AG04450 (cell line): ENCODE measurements at regions not wholly inside any gene's neighbourhood (a gene's known extent, or its start where the extent isn't known, plus 50 kb on each side); places are given as distances from the start of the nearest gene placed in this dataset.

Experiments
- CTCF ChIA-PET: fragments of 300-600, 350-600 bp; formaldehyde crosslinking; extraction: SDS; loops from one replicate; lab custom pipeline; 2022; ENCODE audit warnings: antibody characterized with exemption, inconsistent platforms; lab: Charles Lee
- POLR2A ChIA-PET: fragments of 350-600 bp; formaldehyde crosslinking; extraction: SDS; loops from one replicate; lab custom pipeline; 2021; ENCODE audit warnings: antibody characterized with exemption, inconsistent platforms; lab: Yijun Ruan, JAX
- DNase-seq: peaks from one replicate; pipeline ENCODE4 v3.0.0-alpha.2; 2011; ENCODE audit warnings: low read depth, low spot score
- H3K27ac ChIP-seq: one replicate; pipeline ENCODE4 v1.5.1; 2012; ENCODE audit warnings: low read depth, low read length, control low read depth
- H3K27me3 ChIP-seq: one replicate; pipeline ENCODE4 v1.6.0; 2012; ENCODE audit warnings: low read length; ENCODE audit not compliant: control insufficient read depth, insufficient read depth
- H3K4me3 ChIP-seq: 2 replicates; pipeline ENCODE4 v1.5.1; 2011; ENCODE audit warnings: mild to moderate bottlenecking, low read depth, low read length, control low read depth
- H3K9me3 ChIP-seq: 2 replicates; pipeline ENCODE4 v1.5.1; 2012; ENCODE audit warnings: low read length; ENCODE audit not compliant: control insufficient read depth, insufficient read depth
- TF ChIP-seq, protein P1 (sequence below): IDR thresholded peaks from 2 replicates; pipeline ENCODE4 v1.5.1; 2011; ENCODE audit warnings: low read depth, low read length, control low read depth, inconsistent platforms

DNA sequence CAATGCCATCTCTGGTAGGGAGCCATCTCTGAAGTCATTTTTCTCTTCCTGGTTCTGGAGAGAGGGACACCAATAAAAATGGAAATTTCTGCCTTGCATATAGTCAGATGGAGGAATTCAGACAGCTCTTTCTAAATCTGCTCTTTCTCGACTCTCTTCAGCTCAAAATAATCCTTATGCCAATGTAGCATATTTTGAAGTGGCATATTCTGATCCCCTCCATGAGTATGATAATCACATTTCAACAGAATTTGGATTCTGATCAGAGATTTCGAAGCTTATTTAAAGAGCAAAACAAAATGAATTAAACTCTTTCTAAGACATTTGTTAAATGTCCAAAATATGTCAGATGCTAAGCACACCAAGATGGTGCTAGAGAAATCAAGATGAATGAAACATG is 267.1 kb upstream of the BTBD3 start:
- H3K27me3 ChIP-seq = no peaks in the 10 kb centered on the region
- H3K27ac ChIP-seq = no peak overlapping the region
- H3K4me3 ChIP-seq = no peak overlapping the region
- ChIA-PET POLR2A (no interaction called here), CTCF (no interaction called here)
- TF ChIP-seq, protein P1, sequence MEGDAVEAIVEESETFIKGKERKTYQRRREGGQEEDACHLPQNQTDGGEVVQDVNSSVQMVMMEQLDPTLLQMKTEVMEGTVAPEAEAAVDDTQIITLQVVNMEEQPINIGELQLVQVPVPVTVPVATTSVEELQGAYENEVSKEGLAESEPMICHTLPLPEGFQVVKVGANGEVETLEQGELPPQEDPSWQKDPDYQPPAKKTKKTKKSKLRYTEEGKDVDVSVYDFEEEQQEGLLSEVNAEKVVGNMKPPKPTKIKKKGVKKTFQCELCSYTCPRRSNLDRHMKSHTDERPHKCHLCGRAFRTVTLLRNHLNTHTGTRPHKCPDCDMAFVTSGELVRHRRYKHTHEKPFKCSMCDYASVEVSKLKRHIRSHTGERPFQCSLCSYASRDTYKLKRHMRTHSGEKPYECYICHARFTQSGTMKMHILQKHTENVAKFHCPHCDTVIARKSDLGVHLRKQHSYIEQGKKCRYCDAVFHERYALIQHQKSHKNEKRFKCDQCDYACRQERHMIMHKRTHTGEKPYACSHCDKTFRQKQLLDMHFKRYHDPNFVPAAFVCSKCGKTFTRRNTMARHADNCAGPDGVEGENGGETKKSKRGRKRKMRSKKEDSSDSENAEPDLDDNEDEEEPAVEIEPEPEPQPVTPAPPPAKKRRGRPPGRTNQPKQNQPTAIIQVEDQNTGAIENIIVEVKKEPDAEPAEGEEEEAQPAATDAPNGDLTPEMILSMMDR = no peak
- peaks cover 11% of the 10 kb centered on the region for H3K9me3 ChIP-seq
- no peak for DNase-seq

DNA sequence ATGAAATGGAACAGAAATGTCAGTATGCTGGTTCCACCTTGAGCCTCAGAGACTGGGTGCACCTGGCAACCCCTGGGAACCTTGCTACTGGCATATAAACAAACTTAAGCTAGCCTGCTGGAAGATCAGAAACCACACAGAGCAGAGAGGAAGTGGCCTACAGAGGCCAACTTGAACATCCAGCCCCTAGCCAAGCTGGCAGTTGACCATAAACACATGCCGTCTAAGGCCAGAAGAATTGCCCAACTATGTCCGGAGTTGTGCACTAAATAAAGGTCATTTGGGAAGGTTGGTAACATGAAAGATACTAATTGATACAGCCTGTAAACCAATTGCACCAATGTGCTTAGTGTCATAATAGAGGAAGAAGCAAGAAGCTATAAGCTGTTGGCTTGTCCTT is 266.6 kb upstream of the BTBD3 start:
- ChIA-PET POLR2A (no interaction called here), CTCF (no interaction called here)
- Histone ChIP-seq H3K27ac (no peak overlapping the region), H3K9me3 (peaks cover 11% of the 10 kb centered on the region), H3K4me3 (no peak overlapping the region), H3K27me3 (no peaks in the 10 kb centered on the region)
- TF ChIP-seq, protein P1 = no peak
- DNase-seq = no peak

DNA sequence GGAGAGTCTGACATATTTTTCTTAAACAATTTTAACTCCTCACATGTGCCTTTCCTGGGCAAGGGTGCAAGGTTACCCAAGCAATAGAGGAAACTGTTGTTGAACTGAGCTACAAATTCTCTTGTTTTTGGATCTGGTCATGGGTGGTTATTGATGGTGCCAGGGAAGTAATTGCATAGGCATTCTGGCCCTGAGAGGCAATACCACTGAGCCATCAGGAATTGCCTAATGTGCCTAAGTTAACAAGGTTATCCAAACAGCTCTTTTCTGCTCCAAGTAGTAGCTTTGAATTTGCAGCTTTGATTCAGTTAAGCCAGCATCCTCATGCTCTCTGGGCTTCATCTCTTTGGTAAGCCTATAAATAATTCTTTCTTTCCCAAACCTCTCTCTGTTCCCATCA is 266.0 kb upstream of the BTBD3 start:
- Histone ChIP-seq H3K4me3 (no peak overlapping the region), H3K9me3 (peaks cover 6% of the 10 kb centered on the region), H3K27ac (no peak overlapping the region), H3K27me3 (no peaks in the 10 kb centered on the region)
- TF ChIP-seq, protein P1 = no peak
- CTCF ChIA-PET = no interaction called here
- no peak for DNase-seq
- POLR2A ChIA-PET = no interaction called here

DNA sequence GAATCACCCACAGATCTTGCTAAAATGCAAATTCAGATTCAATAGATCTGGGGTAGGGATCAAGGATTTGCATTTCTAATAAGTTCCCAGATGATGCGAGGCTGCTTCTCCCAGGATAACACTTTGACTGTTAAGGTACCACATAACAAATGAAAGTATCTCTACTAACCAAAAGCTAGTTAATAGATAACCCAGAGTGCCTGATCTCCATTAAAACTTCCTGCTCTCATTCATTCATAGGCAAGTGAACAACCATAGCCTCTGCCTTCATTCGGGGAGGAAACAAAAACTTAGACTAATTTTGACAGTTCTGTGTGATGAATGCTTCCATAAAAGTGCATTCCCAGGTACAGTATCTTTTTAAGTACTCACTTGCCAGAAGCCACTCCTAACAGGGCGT is 265.6 kb upstream of the BTBD3 start:
- H3K27ac ChIP-seq = no peak overlapping the region
- TF ChIP-seq, protein P1 = no peak
- peaks cover under 1% of the 10 kb centered on the region; the same call in 1 of the 2 replicates for H3K9me3 ChIP-seq
- no peak for DNase-seq
- CTCF ChIA-PET = no interaction called here
- POLR2A ChIA-PET = no interaction called here
- H3K4me3 ChIP-seq = no peak overlapping the region
- no peaks in the 10 kb centered on the region for H3K27me3 ChIP-seq

DNA sequence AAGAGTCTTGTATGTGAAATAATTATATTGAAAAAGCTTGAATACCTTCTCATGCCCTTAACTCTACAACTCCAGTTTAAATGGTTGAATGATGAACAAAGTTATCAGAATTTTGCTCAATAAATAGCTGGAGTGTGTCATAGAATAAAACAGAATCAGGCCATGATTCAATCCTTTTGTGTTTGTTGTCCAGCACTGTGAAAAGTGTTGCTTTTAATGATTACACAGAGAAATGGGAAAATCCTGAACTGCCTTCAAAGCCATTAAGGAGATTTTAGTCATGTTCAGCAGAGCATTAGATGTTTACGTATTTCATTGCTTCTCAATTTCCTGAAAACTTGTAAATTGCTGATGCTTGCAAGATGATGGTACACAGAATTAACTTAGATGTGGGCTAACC is 262.9 kb upstream of the BTBD3 start:
- no peaks in the 10 kb centered on the region for H3K27me3 ChIP-seq
- H3K9me3 ChIP-seq = no peaks in the 10 kb centered on the region
- no peak overlapping the region for H3K4me3 ChIP-seq
- TF ChIP-seq, protein P1 = no peak
- no peak for DNase-seq
- ChIA-PET POLR2A (no interaction called here), CTCF (no interaction called here)
- H3K27ac ChIP-seq = no peak overlapping the region
